ENCODE measurements at regions not wholly inside any gene's neighbourhood (a gene's known extent, or its start where the extent isn't known, plus 50 kb on each side); places are given as distances from the start of the nearest gene placed in this dataset.

- Mint-ChIP-seq H3K27ac (ENCODE audit: unreplicated experiment) (no peak overlapping the region), H3K9me3 (peaks cover 5% of the 10 kb centered on the region), H3K36me3 (ENCODE audit: low read depth) (no peaks in the 10 kb centered on the region), H3K4me3 (no peak overlapping the region), H3K27me3 (ENCODE audit: low read depth) (no peaks in the 10 kb centered on the region), H3K4me1 (no peaks in the 10 kb centered on the region)
- no peak for DNase-seq (ENCODE audit: low read depth, low spot score)
- TF ChIP-seq, protein P1, sequence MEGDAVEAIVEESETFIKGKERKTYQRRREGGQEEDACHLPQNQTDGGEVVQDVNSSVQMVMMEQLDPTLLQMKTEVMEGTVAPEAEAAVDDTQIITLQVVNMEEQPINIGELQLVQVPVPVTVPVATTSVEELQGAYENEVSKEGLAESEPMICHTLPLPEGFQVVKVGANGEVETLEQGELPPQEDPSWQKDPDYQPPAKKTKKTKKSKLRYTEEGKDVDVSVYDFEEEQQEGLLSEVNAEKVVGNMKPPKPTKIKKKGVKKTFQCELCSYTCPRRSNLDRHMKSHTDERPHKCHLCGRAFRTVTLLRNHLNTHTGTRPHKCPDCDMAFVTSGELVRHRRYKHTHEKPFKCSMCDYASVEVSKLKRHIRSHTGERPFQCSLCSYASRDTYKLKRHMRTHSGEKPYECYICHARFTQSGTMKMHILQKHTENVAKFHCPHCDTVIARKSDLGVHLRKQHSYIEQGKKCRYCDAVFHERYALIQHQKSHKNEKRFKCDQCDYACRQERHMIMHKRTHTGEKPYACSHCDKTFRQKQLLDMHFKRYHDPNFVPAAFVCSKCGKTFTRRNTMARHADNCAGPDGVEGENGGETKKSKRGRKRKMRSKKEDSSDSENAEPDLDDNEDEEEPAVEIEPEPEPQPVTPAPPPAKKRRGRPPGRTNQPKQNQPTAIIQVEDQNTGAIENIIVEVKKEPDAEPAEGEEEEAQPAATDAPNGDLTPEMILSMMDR (conservative IDR thresholded peaks at IDR 0.05): no peak
Measured at GRCh38 chr5:162230348-162230747, 162.8 kb downstream of the GABRG2 start.

- no peaks in the 10 kb centered on the region for H3K27me3 Mint-ChIP-seq (ENCODE audit: low read depth)
- no peak overlapping the region for H3K4me3 Mint-ChIP-seq
- no peaks in the 10 kb centered on the region for H3K36me3 Mint-ChIP-seq (ENCODE audit: low read depth)
- no peaks in the 10 kb centered on the region for H3K4me1 Mint-ChIP-seq
- DNase-seq (ENCODE audit: low read depth, low spot score): no peak
- TF ChIP-seq, protein P1 (conservative IDR thresholded peaks at IDR 0.05): no peak
- peaks cover 5% of the 10 kb centered on the region for H3K9me3 Mint-ChIP-seq
- no peak overlapping the region for H3K27ac Mint-ChIP-seq (ENCODE audit: unreplicated experiment)
Measured at GRCh38 chr5:162231522-162231921, 163.9 kb downstream of the GABRG2 start.

- Mint-ChIP-seq H3K27me3 (ENCODE audit: low read depth) (peaks cover 2% of the 10 kb centered on the region), H3K9me3 (peaks cover 7% of the 10 kb centered on the region), H3K36me3 (ENCODE audit: low read depth) (no peaks in the 10 kb centered on the region), H3K4me1 (no peaks in the 10 kb centered on the region), H3K4me3 (no peak overlapping the region), H3K27ac (ENCODE audit: unreplicated experiment) (no peak overlapping the region)
- TF ChIP-seq, protein P1 (conservative IDR thresholded peaks at IDR 0.05): no peak
- no peak for DNase-seq (ENCODE audit: low read depth, low spot score)
Measured at GRCh38 chr5:162240734-162241133, 173.2 kb downstream of the GABRG2 start.

DNA sequence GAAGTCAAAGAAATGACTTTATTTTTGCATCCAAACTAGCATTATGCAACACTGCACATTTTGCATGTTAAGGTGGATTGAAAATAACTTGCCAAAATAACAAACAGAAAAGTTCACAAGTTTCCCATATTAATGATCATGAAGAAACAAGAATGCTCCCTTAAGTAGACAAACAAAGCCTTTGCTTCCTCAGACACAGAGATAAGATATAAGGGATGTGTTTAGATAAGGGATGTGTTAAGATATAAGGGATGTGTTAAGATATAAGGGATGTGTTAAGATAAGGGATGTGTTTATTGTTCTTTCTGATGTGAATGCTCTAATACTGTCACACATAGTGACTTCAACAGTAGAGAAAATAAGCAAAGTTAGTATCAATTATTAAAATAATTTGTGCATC, 174.8 kb downstream of the GABRG2 start:
- no peaks in the 10 kb centered on the region for H3K4me1 Mint-ChIP-seq
- no peak overlapping the region for H3K27ac Mint-ChIP-seq (ENCODE audit: unreplicated experiment)
- H3K4me3 Mint-ChIP-seq: no peak overlapping the region
- H3K9me3 Mint-ChIP-seq: peaks cover 3% of the 10 kb centered on the region
- H3K36me3 Mint-ChIP-seq (ENCODE audit: low read depth): no peaks in the 10 kb centered on the region
- H3K27me3 Mint-ChIP-seq (ENCODE audit: low read depth): peaks cover 2% of the 10 kb centered on the region
- DNase-seq (ENCODE audit: low read depth, low spot score): no peak
- TF ChIP-seq, protein P1 (conservative IDR thresholded peaks at IDR 0.05): no peak

DNA sequence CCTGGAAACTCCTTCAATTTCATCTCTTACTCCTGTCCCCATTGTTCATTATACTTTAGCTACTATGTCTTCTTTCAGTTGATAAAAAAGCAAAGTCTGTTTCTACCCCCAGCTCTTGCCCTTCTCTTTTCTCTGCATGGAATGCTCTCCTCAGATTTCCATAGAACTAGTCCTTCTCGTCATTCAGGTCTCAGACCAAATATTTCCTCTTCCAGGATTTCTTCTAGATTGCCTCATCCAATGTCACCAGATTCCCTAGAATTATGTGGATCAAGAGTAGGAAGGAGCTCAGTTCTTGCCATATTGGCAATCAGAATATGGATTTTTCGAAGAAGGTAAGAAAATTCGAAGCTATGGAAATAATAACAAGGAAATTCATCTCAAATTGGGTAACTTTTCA, 176.1 kb downstream of the GABRG2 start:
- H3K36me3 Mint-ChIP-seq (ENCODE audit: low read depth): no peaks in the 10 kb centered on the region
- TF ChIP-seq, protein P1 (conservative IDR thresholded peaks at IDR 0.05): no peak
- H3K4me1 Mint-ChIP-seq: no peaks in the 10 kb centered on the region
- H3K27ac Mint-ChIP-seq (ENCODE audit: unreplicated experiment): no peak overlapping the region
- peaks cover 2% of the 10 kb centered on the region for H3K27me3 Mint-ChIP-seq (ENCODE audit: low read depth)
- H3K4me3 Mint-ChIP-seq: no peak overlapping the region
- no peak for DNase-seq (ENCODE audit: low read depth, low spot score)
- H3K9me3 Mint-ChIP-seq: no peaks in the 10 kb centered on the region
